K562 (cell line): ENCODE measurements at regions not wholly inside any gene's neighbourhood (a gene's known extent, or its start where the extent isn't known, plus 50 kb on each side); places are given as distances from the start of the nearest gene placed in this dataset.

Experiments
- ATAC-seq: fragments of 200-7000 bp; cut with Tn5 transposase; 3 replicates; pipeline ENCODE4 v1.9.1; 2020; ENCODE audit warnings: moderate library complexity
- BruUV-seq: library from RNA; stranded (reverse); fragments of 400-500 nt; replicated peaks from 2 replicates; lab custom pipeline; 2021; lab: Mats Ljungman, UMichigan
- CTCF ChIA-PET: fragments of 300-600 bp; formaldehyde crosslinking; extraction: SDS; loops from one replicate; lab custom pipeline; 2021; ENCODE audit warnings: low intra/inter-chr PET ratio; lab: Yijun Ruan, JAX
- POLR2A ChIA-PET: fragments of 300-600, 350-650 bp; sonication (Branson Sonifier 250); formaldehyde crosslinking; extraction: SDS; loops from one replicate; lab custom pipeline; 2021; ENCODE audit warnings: antibody characterized with exemption, inconsistent platforms; lab: Yijun Ruan, JAX
- DNase-seq, 4 experiments: peaks; one replicate each; pipeline versions ENCODE4 v3.0.0 to v3.0.0-alpha.2; 2011 to 2018; ENCODE audit warnings: low spot score in 3 of 4, mixed read lengths in 3 of 4; ENCODE audit errors: extremely low read depth in 1 of 4
- FAIRE-seq: peaks from 2 replicates; lab custom pipeline; 2011; peaks lifted over from hg19 to GRCh38; lab: Jason Lieb, UNC
- H2AFZ ChIP-seq: 2 replicates; pipeline ENCODE4 v1.6.0; 2011; ENCODE audit warnings: low read depth, low read length, control low read depth, inconsistent platforms
- H3K27ac ChIP-seq: fragments of 200-600 bp; 3 replicates; pipeline ENCODE4 v1.8.0; 2011; ENCODE audit warnings: low read depth, mild to moderate bottlenecking, control low read depth, inconsistent platforms, low read length, moderate library complexity, mixed read lengths; ENCODE audit errors: extremely low read depth
- H3K27me3 ChIP-seq, 2 experiments: fragments of 300-600 bp in 1 of 2; 2 replicates in 1 of 2; 3 replicates in 1 of 2; pipeline versions ENCODE4 v1.6.0 to v1.8.0; 2011; ENCODE audit warnings: inconsistent platforms in 2 of 2, low read length in 2 of 2, mild to moderate bottlenecking in 1 of 2, mixed read lengths in 1 of 2, moderate library complexity in 1 of 2; ENCODE audit not compliant: control insufficient read depth in 2 of 2, insufficient read depth in 2 of 2
- H3K36me3 ChIP-seq: fragments of 300-600 bp; 3 replicates; pipeline ENCODE4 v1.8.0; 2011; ENCODE audit warnings: mild to moderate bottlenecking, low read length, inconsistent platforms; ENCODE audit not compliant: control insufficient read depth, insufficient read depth
- H3K4me1 ChIP-seq, 2 experiments: fragments of 200-600 bp in 1 of 2; replicated peaks in 1 of 2; 2 replicates in 1 of 2; 3 replicates in 1 of 2; pipeline versions ENCODE4 v1.5.1 to v1.8.0; 2011; ENCODE audit warnings: inconsistent platforms in 2 of 2, low read length in 2 of 2, mild to moderate bottlenecking in 1 of 2, mixed read lengths in 1 of 2, moderate library complexity in 1 of 2; ENCODE audit not compliant: control insufficient read depth in 2 of 2, insufficient read depth in 2 of 2
- H3K4me2 ChIP-seq: 2 replicates; pipeline ENCODE4 v1.6.1; 2011; ENCODE audit warnings: low read length, control low read depth, inconsistent platforms, mixed read lengths; ENCODE audit not compliant: insufficient read depth
- H3K4me3 ChIP-seq: fragments of 200-600 bp; sonication (generic), shearing (Covaris generic); 2 replicates; pipeline ENCODE4 v1.5.1; 2016; ENCODE audit warnings: control low read depth, inconsistent platforms
- H3K79me2 ChIP-seq: fragments of 200-600 bp; 3 replicates; pipeline ENCODE4 v1.8.0; 2011; ENCODE audit warnings: low read length, inconsistent platforms; ENCODE audit not compliant: control insufficient read depth, insufficient read depth
- H3K9ac ChIP-seq, 2 experiments: 2 replicates each; pipeline versions ENCODE4 v1.6.0 to v1.6.1; 2011; ENCODE audit warnings: low read depth in 2 of 2, low read length in 2 of 2, control low read depth in 1 of 2, inconsistent platforms in 1 of 2, mild to moderate bottlenecking in 1 of 2, mixed read lengths in 1 of 2; ENCODE audit not compliant: insufficient read depth in 1 of 2
- H3K9me1 ChIP-seq: one replicate; pipeline ENCODE4 v1.6.0; 2011; ENCODE audit warnings: inconsistent platforms, mild to moderate bottlenecking, low read length, moderate library complexity; ENCODE audit not compliant: control insufficient read depth, insufficient read depth
- H3K9me3 ChIP-seq: replicated peaks from 2 replicates; pipeline ENCODE4 v1.5.1; 2011; ENCODE audit warnings: low read depth, low read length, inconsistent platforms; ENCODE audit not compliant: control insufficient read depth, insufficient read depth
- H4K20me1 ChIP-seq: replicated peaks from 2 replicates; pipeline ENCODE4 v1.6.1; 2011; ENCODE audit warnings: low read length, inconsistent platforms, mixed read lengths; ENCODE audit not compliant: control insufficient read depth, insufficient read depth
- BDP1 ChIP-seq: IDR thresholded peaks from 3 replicates; pipeline ENCODE4 v1.6.1; 2011; ENCODE audit not compliant: insufficient read length, insufficient read depth
- BRF1 ChIP-seq: IDR thresholded peaks from 3 replicates; pipeline ENCODE4 v1.6.1; 2011; ENCODE audit warnings: borderline replicate concordance, mild to moderate bottlenecking; ENCODE audit not compliant: insufficient read length; ENCODE audit errors: extremely low read depth
- ELF4 ChIP-seq: fragments of 450-650 bp; formaldehyde crosslinking; IDR thresholded peaks from 2 replicates; pipeline ENCODE4 v1.4.0; 2022; ENCODE audit warnings: missing genetic modification characterization
- FOXP1 ChIP-seq: sonication (generic); formaldehyde crosslinking; IDR thresholded peaks from 2 replicates; pipeline ENCODE4 v1.8.0; 2022; ENCODE audit warnings: mild to moderate bottlenecking, missing genetic modification reagents
- HMGN3 ChIP-seq: IDR thresholded peaks from 2 replicates; pipeline ENCODE4 v1.6.1; 2011; ENCODE audit warnings: borderline replicate concordance, low read depth, mild to moderate bottlenecking, mixed read lengths, low read length; ENCODE audit not compliant: insufficient read length; ENCODE audit errors: extremely low read depth
- MYBL2 ChIP-seq, 2 experiments: fragments of 450-650 bp in 1 of 2; sonication (generic) in 1 of 2; formaldehyde crosslinking in 1 of 2; IDR thresholded peaks; 2 replicates each; pipeline versions ENCODE4 v1.6.1 to v1.8.1; 2017 to 2022; ENCODE audit warnings: borderline replicate concordance in 1 of 2, inconsistent platforms in 1 of 2, low read depth in 1 of 2, mild to moderate bottlenecking in 1 of 2, missing genetic modification reagents in 1 of 2, moderate library complexity in 1 of 2
- PTRF ChIP-seq: fragments of 450-650 bp; IDR thresholded peaks from 2 replicates; pipeline ENCODE4 v1.6.1; 2016; ENCODE audit warnings: mild to moderate bottlenecking, missing genetic modification characterization, missing compliant biosample characterization
- RFX5 ChIP-seq: IDR thresholded peaks from 2 replicates; pipeline ENCODE4 v1.6.1; 2011; ENCODE audit warnings: low read depth, mild to moderate bottlenecking, improper control_type of control experiment, low read length
- SRSF1 ChIP-seq: fragments of 200-400 bp; formaldehyde crosslinking; IDR thresholded peaks from 2 replicates; pipeline ENCODE4 v1.6.1; 2017; ENCODE audit warnings: mild to moderate bottlenecking, low read depth, low read length, moderate library complexity
- XRCC5 ChIP-seq: fragments of 200-400 bp; formaldehyde crosslinking; IDR thresholded peaks from 2 replicates; pipeline ENCODE4 v1.6.1; 2017; ENCODE audit warnings: low read depth, mild to moderate bottlenecking, low read length
- ZNF217 ChIP-seq: sonication (generic); formaldehyde crosslinking; IDR thresholded peaks from 2 replicates; pipeline ENCODE4 v1.8.0; 2022; ENCODE audit warnings: mild to moderate bottlenecking, missing genetic modification reagents
- WGBS: fragments of 100-300 bp; shearing (Covaris generic); methylation state at CpG from one replicate; pipeline ENCODE4 v1.1.6; 2016; ENCODE audit warnings: low coverage, mixed read lengths; ENCODE audit not compliant: insufficient coverage; ENCODE audit errors: missing lambda C conversion rate; 5-methylcytosine and 5-hydroxymethylcytosine counted together
- in situ Hi-C: fragments of 300-500 bp; cut with MboI; formaldehyde crosslinking; loops from 4 replicates; pipeline ENCODE4 v1.15.0; 2018; ENCODE audit warnings: inconsistent platforms, mixed read lengths
- intact Hi-C: fragments of 100-400 bp; cut with micrococcal nuclease; formaldehyde crosslinking; loops from 2 replicates; pipeline ENCODE4 v1.14.2; 2022
- TF ChIP-seq, protein P1 (sequence below), 2 experiments: fragments of 450-650 bp in 1 of 2; sonication (generic) in 1 of 2; formaldehyde crosslinking in 1 of 2; IDR thresholded peaks; 2 replicates each; pipeline versions ENCODE4 v1.7.1 to v1.9.0; 2016 to 2022; ENCODE audit warnings: inconsistent platforms in 1 of 2, mild to moderate bottlenecking in 1 of 2, missing genetic modification reagents in 1 of 2

GRCh38 chr10:109159351-109159750 lies 764.0 kb downstream of the XPNPEP1 start:
- Histone ChIP-seq H3K9me1 (no peaks in the 10 kb centered on the region), H3K4me1 (no peaks in the 10 kb centered on the region), H3K9ac (no peak overlapping the region), H2AFZ (no peak overlapping the region), H4K20me1 (no peaks in the 10 kb centered on the region), H3K79me2 (no peaks in the 10 kb centered on the region), H3K27me3 (no peaks in the 10 kb centered on the region), H3K9me3 (no peaks in the 10 kb centered on the region), H3K27ac (no peak overlapping the region), H3K4me3 (no peak overlapping the region), H3K36me3 (no peaks in the 10 kb centered on the region), H3K4me2 (no peak overlapping the region)
- no peak for FAIRE-seq
- WGBS, result 5% methylated on average over 4 of the region's 4 CpGs
- no TSS peak for BruUV-seq
- in situ Hi-C loops, result no loop called here
- no peak for ATAC-seq
- no peak for DNase-seq
- ChIA-PET CTCF (no interaction called here), POLR2A (no interaction called here)
- no peak for TF ChIP-seq FOXP1 (CRISPR knock-in tag)
- TF ChIP-seq, protein P1, sequence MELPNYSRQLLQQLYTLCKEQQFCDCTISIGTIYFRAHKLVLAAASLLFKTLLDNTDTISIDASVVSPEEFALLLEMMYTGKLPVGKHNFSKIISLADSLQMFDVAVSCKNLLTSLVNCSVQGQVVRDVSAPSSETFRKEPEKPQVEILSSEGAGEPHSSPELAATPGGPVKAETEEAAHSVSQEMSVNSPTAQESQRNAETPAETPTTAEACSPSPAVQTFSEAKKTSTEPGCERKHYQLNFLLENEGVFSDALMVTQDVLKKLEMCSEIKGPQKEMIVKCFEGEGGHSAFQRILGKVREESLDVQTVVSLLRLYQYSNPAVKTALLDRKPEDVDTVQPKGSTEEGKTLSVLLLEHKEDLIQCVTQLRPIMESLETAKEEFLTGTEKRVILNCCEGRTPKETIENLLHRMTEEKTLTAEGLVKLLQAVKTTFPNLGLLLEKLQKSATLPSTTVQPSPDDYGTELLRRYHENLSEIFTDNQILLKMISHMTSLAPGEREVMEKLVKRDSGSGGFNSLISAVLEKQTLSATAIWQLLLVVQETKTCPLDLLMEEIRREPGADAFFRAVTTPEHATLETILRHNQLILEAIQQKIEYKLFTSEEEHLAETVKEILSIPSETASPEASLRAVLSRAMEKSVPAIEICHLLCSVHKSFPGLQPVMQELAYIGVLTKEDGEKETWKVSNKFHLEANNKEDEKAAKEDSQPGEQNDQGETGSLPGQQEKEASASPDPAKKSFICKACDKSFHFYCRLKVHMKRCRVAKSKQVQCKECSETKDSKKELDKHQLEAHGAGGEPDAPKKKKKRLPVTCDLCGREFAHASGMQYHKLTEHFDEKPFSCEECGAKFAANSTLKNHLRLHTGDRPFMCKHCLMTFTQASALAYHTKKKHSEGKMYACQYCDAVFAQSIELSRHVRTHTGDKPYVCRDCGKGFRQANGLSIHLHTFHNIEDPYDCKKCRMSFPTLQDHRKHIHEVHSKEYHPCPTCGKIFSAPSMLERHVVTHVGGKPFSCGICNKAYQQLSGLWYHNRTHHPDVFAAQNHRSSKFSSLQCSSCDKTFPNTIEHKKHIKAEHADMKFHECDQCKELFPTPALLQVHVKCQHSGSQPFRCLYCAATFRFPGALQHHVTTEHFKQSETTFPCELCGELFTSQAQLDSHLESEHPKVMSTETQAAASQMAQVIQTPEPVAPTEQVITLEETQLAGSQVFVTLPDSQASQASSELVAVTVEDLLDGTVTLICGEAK (IDR thresholded peaks at IDR 0.05), result no peak
- TF ChIP-seq, protein P1 (CRISPR knock-in tag; IDR thresholded peaks at IDR 0.05), result no peak
- TF ChIP-seq RFX5, result no peak
- TF ChIP-seq SRSF1, result no peak
- TF ChIP-seq PTRF (tag), result no peak
- TF ChIP-seq ELF4 (CRISPR knock-in tag), result no peak
- no peak for TF ChIP-seq XRCC5
- TF ChIP-seq HMGN3, result no peak
- no peak for TF ChIP-seq BDP1
- TF ChIP-seq BRF1, result no peak
- TF ChIP-seq MYBL2 (IDR thresholded peaks at IDR 0.05; ENCODE audit: low read depth), result no peak
- no peak for TF ChIP-seq MYBL2 (CRISPR knock-in tag; IDR thresholded peaks at IDR 0.05; ENCODE audit: borderline replicate concordance)
- TF ChIP-seq ZNF217 (CRISPR knock-in tag), result no peak
- intact Hi-C loops, result no loop called here
